LHCN-M2 (cell line): ENCODE measurements at regions not wholly inside any gene's neighbourhood (a gene's known extent, or its start where the extent isn't known, plus 50 kb on each side); places are given as distances from the start of the nearest gene placed in this dataset.

Source experiments
- DNase-seq: peaks from one replicate; pipeline ENCODE4 v3.0.0-alpha.2; 2012; ENCODE audit warnings: low read depth

DNA sequence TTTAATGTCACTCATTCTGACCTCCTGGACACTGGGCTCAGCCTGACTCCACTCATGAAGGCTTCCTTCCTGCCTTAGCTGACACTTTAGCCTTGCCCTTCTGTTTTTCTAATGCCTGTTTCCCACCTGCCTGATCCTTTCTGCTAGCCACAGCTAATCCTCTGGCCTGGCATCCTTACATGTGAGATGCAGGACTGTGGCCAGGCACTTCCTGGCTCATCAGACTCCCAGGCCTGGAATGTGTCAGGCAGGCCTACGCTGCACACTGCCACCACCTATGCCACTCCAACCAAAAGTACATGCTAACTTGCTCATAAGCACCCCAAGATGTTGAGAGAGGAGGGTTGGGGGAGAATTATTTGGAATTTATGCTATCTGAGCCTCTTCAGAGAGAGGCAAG, 138.8 kb upstream of the NALF2 start:
- no peak for DNase-seq

DNA sequence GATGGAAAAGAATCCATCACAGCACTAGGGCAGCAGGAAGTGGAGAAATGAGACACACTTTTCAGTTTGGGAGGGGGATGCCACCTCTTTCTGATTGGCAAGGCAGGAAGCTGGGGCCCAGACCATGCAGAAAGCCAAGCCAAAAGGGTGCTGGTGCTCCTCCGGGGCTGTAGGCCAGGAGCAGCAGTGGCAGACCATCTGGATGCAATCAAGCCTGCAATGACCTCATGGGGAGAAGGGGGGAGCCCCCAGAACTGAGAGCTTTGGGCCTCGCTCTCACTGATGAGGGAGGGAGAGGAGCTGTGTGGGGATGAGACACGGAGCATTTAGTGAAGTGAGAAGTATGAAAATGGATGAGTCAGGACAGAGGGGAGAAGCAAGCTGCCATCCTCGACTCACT, 141.3 kb upstream of the NALF2 start:
- DNase-seq: no peak

DNA sequence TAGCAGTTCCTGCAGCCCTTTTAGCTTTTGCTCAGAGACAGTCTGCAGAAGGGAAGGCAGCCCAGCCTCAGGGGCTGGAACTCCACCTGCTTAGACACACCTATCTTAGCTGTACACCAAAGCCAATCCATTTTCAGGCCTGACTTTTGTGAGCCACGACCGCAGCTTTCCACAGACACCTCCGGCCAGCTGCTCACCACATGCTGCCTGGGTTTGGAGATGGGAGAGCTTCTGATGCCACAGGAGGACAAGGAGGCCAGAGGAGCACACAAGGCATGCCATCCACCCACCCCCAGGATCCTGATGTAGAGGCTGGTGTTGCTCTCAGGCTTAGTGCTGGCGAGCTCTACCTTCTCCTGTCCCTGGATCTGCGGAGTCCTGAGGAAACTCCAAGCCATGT, 141.8 kb upstream of the NALF2 start:
- no peak for DNase-seq

DNA sequence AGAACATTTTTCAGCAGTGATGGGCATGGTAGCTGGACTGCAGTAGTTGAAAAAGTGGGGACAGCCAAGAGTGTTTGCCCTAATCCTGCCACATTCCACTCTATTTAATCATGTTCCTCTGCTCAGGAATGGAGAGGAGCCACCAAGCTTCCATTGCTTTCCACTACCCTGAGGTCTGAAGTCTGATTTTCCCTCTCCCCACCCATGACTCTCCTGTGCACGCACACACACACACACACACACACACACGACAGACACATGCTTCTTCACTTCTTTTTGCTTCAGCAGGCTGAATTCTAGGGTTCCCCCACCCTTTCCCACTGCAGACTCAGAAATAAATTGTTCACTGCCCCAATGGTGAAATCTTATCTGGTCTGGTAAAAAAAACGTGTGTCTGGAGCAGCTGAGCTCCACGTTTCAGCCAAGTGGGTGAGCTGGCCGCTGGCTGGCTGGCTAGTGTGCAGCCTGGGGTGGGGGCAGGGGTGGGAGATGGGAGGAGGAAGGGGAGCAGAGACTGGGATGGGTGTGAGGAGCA, 142.7 kb upstream of the NALF2 start:
- peak; percentile 38 for DNase-seq

DNA sequence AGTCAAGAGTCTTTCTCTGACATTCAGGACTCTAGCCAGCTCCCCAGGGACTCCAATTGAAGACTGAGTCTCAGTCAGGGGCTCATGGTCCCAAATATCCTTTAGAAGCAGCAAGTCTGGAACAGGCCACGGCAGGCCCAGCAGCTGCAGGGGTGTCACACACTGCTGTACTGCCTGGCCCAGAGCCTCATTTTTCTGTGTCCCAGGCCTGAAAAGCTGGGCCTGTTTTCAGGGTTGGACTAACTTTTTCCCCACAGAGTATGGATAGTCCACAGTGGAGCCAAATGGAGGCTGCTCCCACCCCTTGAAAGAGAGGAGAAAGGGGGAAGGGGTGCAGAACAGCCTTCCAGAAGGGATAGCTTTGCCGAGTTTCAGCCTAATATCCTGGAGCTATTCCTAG, 146.8 kb upstream of the NALF2 start:
- no peak for DNase-seq

DNA sequence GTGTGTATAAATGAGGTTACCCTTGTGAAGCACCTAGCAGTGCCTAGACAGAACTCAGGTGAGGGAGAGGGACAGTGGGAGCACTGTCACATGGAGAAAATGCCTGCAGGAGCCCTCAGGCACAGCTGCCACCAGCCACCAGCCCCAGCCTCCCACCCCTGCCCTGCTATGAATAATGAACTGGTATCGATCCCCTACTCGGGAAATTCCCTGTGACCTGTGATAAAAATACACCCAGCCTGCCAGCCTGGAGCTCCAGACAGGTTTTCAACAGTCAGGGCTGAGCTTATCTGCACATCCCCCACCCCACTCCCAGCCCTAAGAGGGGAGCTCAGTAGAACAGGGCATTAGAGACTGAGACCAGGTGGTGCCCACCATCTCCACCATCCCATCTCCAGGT, 159.6 kb upstream of the PJA1 start:
- no peak for DNase-seq

DNA sequence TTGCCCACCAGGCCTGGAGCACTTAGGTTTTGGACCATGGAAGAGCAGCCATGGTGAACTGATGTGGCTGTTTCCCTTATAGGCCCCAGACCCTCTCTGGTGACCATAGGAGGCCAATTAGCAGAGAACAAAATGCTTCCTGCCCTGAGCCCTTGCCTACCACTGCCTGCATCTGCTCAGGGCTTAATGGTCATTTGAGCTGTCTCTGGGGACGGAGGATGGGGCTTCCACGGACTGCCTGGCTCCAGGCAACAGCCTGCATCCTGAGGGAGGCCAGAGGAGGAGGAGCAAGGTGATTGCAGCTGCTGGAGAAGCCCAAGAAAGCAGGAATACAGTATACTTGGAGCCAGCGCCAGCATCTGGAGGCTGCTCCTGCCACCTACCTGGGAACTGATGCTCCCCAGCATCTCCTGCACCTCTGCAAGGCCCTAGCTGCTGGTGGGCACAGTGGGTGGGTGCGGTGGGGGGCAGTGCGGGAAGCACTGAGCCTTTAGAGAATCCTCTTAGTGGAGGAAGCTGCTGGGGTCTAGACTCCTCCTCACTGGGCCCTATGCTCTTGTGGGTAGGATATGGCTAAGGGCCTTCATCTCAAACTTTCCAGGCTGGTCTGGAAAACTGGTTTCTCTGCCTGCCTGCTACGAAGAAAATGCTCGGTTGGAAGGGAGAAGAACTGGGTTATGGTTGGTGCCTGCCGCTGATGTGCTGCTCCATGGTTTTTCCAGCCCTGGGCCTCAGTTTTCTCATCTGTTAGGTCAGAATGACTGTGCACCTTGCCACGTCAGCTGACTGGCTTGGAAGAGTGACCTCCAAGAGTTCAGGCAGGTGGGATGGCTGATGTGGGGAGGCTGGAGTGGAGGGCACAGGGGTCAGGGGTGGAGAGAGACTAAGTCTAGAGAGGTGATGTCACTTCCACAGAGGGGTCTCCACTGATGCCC, 158.8 kb upstream of the PJA1 start:
- no peak for DNase-seq

DNA sequence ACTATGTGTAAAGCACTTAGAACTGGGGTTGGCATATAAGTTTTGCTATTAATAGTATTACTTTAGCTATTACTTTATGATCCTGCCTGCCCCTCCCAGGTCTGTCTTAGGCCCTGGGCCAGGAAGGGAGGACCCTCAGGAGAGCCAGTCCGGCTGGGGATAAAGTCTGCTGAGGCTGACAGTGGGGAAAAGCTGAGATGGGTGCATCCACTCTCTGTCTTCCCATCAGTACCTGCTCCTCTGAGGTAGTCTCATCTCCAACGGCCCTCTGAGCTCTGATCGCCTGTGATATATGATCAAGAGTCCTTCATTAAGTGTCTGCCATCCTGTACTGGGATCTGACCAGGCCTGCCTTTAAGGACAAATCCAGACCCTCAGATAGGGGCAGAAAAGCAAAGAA, 156.5 kb upstream of the PJA1 start:
- DNase-seq: no peak

DNA sequence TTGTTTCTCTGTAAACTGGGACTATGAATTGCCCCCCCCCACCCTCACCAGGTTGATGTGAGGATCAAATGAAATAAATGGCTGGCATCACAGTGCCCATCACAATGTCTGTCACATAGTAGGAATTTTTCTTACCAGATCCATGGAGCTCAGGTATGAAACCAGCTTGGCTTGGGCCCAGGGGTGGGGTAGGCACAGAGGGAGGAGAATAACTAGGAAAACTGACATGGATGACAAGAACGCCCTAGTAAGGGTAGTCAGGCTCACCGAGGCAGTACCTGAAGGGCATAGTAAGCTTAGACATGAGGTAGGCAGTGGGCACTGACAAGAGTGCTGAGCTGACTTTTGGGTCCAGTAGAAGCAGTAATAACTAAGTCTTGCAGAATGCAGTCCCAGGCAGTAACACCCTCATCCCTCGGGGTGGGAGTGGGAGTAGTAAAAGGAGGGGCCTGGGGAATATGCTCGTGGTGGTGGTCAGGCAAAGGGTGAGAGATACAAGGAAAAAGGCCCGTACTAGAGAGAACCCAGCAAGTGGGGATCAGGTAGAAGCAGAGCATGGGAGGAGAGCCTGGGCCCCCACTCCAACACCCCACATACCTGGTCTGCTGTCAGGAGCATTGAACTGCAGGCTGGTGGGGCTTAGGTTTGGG, 155.9 kb upstream of the PJA1 start:
- DNase-seq: no peak

DNA sequence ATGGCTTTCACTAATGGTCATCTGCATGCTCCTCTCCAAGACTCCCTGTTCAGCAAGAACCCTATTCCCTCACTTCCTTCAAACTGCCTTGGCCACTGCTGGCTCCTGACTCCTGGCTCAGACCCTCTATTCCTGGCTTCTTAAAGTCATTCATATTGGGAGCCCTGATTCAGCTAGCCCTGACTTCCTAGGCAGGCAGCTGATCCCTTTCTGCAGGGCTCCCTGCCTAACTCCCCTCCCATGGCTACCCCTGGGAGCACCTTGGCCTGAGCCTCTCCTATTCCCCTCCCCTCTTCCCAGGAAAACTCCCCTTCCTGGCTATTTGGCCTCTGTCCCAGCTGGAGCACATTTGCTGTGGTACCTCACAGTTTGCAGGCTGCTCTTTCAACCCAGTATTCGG, 154.9 kb upstream of the PJA1 start:
- no peak for DNase-seq

DNA sequence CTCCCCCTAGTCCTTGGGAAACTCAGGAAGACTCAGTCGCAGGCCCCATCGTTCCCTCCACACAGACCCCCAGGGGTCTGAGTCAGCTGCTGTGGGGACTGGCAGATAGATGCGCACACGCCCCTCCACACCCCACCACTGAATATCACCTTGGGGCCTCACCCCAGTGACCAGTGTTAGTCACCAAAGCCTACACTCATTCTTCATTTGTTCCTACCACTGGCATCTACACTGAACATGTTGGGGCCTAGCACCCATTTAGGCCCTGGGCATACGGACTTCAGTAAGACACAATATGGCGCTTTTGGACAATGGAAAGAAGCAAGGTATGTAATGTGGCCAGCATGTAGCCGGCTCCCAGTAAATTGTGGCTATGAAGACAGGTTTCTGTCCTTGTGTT, 154.1 kb upstream of the PJA1 start:
- DNase-seq: no peak

DNA sequence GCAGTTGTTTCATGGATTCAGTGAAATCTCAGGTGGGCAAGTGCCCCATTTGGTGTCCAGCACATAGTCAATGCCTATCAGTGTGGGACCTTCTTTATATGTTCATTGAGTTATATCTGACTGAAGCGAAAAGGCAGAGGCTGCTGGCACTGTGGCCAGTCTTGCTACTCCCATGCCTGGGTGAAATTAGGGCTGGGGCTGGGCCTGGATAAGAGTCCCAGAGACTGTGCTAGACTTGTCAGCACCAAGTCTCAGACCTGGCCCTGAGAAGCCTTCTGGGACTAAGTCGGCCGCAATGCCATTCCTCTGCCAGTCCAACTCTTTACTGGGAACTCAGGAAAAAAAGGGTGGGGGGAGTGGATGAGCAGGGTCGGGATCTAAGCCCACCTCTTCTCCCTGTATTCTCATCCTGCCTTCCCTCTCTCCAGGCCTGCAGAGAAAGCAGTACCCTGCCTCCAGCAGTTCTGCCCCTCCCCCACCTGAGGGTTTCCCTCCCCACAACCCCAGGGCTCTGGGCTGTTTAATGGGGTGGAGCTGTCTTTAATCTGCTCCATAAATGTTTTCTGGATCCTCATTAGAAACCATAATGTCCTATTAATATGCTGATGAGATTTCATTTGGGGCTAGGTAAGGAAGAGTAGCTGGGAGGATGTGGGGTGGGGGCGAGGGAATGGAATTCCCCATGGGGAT, 153.5 kb upstream of the PJA1 start:
- no peak for DNase-seq

DNA sequence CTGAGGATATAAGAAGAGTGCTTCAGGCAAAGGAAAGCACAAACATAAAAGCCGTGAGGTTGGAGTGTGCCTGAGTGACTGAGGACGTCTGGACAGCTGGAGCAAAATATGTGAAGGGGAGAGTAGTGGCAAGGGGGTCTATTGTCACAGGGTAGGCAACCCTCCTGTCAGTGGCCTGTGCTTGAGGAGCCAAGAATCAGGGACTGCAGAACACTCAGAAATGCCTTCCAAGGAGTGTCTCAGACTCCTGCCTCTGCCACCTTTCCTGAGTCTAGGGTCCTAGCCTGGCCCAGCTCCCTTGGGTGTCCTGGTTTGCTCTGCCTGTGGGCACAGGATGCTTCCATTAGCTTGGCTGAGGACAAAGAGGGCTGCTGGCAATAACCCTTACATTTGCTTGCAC, 152.5 kb upstream of the PJA1 start:
- no peak for DNase-seq

DNA sequence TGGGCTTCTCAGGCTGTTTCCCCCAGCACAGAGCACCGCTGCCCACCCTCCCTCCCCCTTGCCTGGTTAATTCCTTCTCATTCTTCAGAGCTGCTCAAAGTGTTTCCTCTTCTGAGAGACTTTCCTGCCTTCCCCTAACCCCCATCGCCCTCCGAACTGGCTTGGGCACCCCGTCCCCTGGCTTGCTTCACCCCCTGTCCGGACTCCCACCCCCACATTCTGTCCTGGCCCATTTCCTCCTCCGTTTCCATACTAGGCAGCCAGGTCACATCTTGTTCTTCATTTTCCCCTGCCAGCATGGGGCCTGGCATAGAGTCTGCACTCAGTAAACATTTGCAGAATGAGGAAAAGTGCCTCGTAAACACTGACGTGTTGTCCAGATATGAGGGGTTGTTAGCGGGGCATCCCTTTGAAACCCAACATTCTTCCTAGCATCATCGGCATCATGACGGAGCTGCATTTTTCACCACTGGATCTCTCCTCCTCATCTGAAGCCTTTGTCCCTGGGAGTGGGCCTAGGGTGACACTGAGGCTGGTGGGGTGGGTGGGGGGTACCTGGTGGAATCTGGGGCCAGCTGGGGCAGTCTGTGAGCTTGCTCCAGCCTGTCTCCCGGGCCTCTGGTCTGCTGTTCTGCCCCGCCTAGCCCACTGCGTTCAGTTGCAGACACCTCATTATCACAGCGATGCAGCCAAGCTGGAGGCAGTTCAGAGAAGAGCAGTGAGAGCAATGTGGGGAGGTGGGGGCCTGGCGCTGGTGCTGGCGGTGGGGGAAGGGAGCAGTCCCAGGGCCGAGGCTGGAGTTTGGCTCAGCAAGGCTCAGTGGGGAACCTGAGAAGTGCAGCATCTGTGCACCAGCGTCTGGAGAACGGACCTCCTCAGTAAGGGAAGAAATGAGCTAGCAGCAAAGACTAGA, 149.4 kb upstream of the PJA1 start:
- no peak for DNase-seq

DNA sequence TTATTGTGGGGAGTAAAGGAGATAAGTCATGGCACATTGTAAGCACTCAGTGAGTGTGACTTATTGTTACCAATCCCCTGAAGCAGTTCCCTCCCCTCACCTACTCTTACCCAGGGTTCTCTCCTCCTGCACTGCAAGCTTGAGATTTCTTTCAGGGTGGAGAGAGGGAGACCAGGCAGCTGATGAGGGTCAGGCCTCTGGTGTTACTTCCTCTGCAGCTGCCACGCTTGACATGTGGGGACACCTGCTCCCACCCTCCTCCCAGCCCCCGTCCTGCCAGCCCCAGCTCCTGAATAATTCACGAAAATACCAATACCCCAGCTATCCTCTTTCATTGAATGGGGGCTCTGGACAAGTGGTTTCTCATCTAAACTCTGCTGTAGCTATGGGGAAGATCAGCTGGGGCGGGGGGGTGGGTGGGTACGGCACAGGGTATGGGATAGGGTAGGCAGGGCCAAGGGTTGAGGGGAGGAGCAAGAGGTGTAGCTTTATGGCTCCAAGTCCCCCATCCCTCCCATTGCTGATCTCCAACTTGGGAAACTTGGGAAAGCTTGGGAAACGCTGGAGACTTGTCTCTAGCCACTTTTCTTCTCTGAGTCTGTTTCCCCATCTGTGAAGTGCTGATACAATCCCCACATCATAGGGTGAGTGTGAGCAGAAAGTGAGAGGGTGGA, 148.5 kb upstream of the PJA1 start:
- no peak for DNase-seq

DNA sequence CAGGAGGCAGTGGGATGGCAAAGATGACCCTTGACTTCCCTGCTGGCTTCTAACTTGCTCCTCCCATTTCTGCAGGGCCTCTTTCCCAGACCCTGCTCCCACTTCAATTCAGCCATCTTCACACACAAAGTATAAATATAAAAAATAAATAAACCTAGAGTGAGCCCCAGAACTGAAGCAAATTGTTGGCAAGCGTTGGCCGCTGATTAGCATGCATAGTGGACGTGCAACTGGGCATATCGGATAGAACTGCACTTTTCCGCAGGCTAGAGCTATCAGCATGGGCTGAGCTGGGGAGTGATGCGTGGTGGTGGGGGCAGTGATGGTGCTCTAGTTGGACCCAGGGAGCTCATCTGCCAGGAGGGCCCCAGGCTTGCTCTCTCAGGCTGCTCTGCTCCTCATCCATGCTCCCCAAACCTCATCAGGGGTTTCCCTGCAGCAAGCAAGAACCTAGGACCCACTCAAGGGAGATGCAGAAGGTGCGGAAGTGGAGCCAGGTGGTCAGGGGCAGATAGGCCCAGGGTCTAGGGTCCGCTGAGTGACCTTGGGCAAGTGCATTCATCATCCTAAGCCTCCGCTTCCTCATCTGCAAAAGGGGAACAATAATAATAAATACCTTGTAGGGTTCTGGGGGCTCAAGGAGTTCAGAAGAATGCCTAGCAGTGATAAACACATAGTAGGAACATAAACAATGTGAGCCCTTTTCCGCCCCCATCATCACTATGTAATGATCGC, 146.8 kb upstream of the PJA1 start:
- no peak for DNase-seq

DNA sequence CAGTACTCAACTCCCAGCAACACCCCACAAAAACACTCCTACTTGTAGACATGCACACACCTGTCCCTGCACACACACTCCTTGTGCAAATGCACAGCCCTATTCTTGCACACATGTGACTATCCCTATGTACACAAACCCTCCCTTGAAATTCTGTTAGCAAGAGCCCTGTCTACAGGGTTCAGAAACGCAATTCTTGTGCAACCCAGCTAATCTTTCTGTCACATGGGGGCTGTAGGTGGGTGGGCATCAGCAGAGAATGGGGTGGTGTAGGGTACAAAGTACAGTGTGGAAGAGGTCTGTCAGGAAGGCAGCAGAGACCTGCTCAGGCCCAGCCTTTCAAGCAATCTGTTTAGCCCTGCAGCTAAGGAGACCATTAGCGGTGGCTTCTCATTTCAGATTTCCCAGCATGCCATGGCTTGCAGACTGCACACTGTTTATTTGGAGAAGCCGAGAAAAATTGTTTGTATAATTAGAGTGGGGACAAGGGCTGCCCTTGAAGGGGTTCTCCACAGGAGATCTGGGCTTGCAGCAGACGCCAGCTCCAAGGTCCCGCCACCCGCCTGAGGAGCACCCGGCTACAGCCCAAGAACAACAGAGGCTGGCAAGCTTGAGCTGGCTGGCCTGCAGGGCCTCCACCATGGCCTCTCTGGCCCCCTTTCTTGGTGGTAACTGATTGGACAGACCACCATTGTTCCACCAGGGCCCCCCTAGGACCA, 144.0 kb upstream of the PJA1 start:
- no peak for DNase-seq

DNA sequence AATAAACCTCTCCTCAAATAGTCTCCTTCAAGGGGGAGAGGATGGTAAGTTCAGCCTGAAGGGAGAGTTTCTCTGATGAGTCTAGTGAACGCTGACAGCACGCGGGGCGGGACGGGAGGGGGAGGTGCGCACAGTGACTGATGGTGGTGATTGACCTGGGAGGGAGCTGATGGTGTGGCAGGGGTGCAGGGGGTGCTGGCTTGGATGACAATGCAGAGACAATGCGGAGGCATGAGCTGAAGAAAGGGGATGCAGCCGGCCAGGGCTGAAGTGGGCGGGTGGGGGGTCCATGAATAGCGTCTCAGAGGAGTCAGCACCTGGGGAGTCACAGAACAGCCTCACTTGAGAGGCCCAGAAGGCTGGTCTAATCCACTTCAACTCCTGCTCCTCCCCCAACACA, 142.5 kb upstream of the PJA1 start:
- no peak for DNase-seq

DNA sequence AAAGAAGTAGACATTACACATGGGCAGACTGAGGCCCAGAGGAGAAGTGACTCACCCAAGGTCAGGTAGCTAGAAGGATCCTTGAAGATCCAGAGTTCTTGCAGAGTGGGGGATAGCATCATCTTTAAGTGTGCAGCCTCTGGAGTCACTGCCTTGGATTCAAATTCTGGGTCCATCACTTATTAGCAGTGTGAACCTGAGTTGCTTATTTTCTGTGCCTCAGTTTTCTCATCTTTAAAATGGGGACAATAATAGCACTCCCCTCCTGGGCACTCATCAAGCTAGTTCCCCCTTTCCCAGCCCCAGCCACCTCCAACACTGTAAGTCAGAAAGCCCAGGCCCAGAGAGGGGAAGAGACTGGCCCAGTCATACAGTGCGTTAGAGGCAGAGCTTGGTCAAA, 141.8 kb upstream of the PJA1 start:
- no peak for DNase-seq

DNA sequence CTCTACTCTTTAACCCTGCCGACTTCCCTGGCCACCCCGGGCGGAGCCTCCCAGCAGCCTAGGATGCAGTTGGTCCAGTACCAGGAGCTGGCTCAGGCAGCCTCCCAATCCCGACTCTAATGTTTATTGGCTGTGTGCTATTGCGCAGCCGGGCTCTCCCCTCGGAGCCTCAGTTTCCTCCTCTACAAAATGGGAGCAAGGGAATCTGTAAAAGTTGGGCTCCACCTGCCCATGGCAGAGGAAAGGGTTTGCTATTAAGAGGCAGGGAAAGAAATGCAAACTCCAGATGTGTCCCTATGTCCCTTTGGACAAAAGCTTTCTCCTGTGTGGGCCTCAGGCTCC, 140.8 kb upstream of the PJA1 start:
- no peak for DNase-seq
